GM12875 (cell line): ENCODE measurements at regions not wholly inside any gene's neighbourhood (a gene's known extent, or its start where the extent isn't known, plus 50 kb on each side); places are given as distances from the start of the nearest gene placed in this dataset.

Experiments used
- H3K4me3 ChIP-seq: one replicate; pipeline ENCODE4 v1.5.1; 2011; ENCODE audit warnings: low read depth, low read length, control low read depth
- CTCF ChIP-seq: IDR thresholded peaks from 2 replicates; pipeline ENCODE4 v1.5.1; 2011; ENCODE audit warnings: low read depth, mild to moderate bottlenecking, control low read depth, inconsistent platforms, low read length, moderate library complexity, borderline replicate concordance; ENCODE audit not compliant: insufficient read depth

GRCh38 chr17:54784305-54784704 lies 116.3 kb upstream of the TOM1L1 start:
- no peak overlapping the region for H3K4me3 ChIP-seq
- no peak for TF ChIP-seq CTCF

DNA sequence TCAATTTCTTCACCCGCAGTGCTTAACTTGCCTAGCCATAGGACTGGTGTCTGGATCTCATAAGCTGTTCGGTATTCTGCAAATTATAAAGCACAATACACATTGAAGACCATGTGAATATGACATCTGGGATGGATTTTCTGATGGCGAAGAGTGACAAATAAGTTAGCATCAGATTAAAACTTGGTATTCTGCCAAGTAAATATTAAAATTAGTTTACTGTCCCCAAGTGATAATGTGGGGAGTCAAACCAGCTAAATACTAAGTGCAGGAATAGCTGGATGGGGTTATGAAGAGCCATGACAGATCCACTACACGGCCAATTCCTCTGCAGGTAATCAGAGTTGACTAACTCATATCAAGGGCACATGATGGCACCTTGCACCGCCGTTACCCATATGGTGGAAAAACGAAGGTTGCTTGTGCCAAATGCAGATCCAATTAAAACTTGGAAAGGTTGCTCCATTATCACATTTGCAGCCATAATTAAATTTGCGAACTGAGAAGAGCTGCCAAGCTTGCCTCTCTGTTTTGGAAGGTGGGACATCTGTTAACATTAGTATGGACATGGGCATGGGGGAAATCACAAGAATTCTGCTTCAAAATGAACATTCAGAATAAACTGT lies 114.9 kb upstream of the TOM1L1 start:
- TF ChIP-seq CTCF = no peak
- H3K4me3 ChIP-seq = no peak overlapping the region

DNA sequence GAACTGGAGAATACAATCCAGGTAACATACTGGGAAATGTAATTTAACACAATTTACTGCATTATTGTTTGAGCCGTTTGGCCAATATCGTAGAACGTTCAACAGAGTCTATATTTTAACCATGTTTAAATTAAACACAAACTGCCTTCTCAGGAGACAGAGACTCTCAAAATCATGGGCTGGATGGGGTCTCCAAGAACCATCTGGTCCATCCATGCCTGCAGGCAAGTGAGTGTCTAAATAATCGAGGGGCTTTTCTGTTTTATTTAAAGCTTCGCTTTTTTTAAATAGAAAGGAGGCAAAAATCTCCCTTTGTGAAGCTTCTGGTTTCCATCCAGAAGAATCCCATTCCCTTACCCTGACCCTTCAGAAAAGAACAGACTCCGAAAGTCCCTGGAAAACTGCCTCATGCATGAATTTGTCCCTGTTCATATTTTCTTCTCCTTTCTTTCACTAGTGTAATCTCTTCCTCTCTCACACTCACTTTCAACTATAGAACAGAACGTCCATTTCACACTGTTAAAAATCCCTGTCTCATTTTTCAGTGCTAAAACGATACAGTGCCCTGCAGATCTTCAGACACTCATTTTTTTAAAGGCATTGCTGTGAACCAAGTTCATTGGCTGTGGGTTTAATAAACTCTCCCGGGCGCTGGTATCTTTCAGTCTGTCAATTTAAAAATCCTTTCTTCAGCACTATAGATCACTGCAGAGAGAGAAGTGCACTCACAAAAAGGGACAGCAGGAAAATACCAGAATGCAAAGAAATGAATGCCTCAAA lies 111.4 kb upstream of the TOM1L1 start:
- H3K4me3 ChIP-seq = no peak overlapping the region
- TF ChIP-seq CTCF = no peak

DNA sequence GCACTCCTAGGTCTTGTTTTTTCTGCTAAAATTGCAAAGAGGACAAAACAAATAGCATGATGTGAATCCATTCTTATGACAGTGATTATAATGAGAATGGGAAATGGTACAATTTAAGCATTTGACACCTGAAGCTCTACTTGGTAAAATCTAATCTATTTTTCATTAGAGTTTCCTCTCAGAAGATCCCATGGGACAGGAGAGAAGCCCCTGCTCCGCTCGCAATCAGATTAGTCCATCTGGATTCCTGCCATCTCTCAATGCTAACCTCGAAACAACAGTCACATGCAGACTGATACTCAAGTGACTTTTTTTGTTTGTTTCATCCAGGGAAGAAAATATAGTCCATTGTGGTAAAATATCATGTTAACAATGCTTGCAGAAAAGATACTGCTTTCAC lies 107.4 kb upstream of the TOM1L1 start:
- no peak overlapping the region for H3K4me3 ChIP-seq

DNA sequence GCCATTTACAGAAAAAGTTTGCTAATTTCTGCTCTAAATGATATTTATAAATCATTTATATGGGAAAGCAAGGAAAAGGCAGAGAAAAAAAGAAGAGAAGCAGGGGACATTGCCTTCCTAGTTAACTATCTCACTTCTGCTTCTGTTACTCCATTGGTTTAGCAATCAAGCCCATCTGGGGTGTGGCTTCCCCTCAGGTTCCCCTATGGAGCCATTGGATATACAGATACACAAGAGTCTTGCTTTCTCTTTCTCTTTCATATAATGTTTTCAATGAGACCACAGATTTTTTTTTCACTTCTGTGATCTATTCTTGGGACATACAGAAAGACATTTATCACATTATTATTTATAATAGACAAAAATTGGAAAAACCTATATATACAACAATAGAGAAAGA lies 105.6 kb upstream of the TOM1L1 start:
- no peak for TF ChIP-seq CTCF
- no peak overlapping the region for H3K4me3 ChIP-seq

More for the DNA sequence above, 107.4 kb upstream of the TOM1L1 start:
- TF ChIP-seq CTCF = no peak

GRCh38 chr17:54807331-54807730 lies 93.3 kb upstream of the TOM1L1 start:
- TF ChIP-seq CTCF = no peak
- no peak overlapping the region for H3K4me3 ChIP-seq

- no peak for TF ChIP-seq CTCF
- no peak overlapping the region for H3K4me3 ChIP-seq
These were observed 86.8 kb upstream of the TOM1L1 start for GRCh38 chr17:54813896-54814295.
